Endodermal cell (in vitro differentiated cells): ENCODE measurements at regions not wholly inside any gene's neighbourhood (a gene's known extent, or its start where the extent isn't known, plus 50 kb on each side); places are given as distances from the start of the nearest gene placed in this dataset.

Experiments
- DNase-seq: peaks from one replicate; pipeline ENCODE4 v3.0.0-alpha.2; 2017
- H3K27ac ChIP-seq: 2 replicates; pipeline ENCODE4 v1.5.1; 2013; ENCODE audit warnings: mild to moderate bottlenecking, low read depth, low read length, moderate library complexity
- H3K27me3 ChIP-seq: 2 replicates; pipeline ENCODE4 v1.6.1; 2013; ENCODE audit warnings: mild to moderate bottlenecking, low read length, moderate library complexity; ENCODE audit not compliant: insufficient read depth, control insufficient read depth, poor library complexity, severe bottlenecking
- H3K36me3 ChIP-seq: 2 replicates; pipeline ENCODE4 v1.7.0; 2013; ENCODE audit warnings: mild to moderate bottlenecking, low read length, moderate library complexity; ENCODE audit not compliant: control insufficient read depth, insufficient read depth
- H3K4me1 ChIP-seq: one replicate; pipeline ENCODE4 v1.7.0; 2013; ENCODE audit warnings: low read length; ENCODE audit not compliant: control insufficient read depth, insufficient read depth
- H3K4me3 ChIP-seq: 2 replicates; pipeline ENCODE4 v1.5.1; 2013; ENCODE audit warnings: mild to moderate bottlenecking, low read length, moderate library complexity
- H3K9ac ChIP-seq: 2 replicates; pipeline ENCODE4 v1.6.1; 2013; ENCODE audit warnings: mild to moderate bottlenecking, low read length, moderate library complexity; ENCODE audit not compliant: poor library complexity, severe bottlenecking; ENCODE audit errors: extremely low read depth
- H3K9me3 ChIP-seq: 2 replicates; pipeline ENCODE4 v1.6.1; 2013; ENCODE audit warnings: mild to moderate bottlenecking, low read length, moderate library complexity; ENCODE audit not compliant: control insufficient read depth
- H3K27ac Mint-ChIP-seq: 2 replicates; pipeline ENCODE4 v1.8.0; 2020; ENCODE audit warnings: mixed read lengths
- H3K27me3 Mint-ChIP-seq: 2 replicates; pipeline ENCODE4 v1.8.0; 2021; ENCODE audit warnings: mild to moderate bottlenecking, mixed read lengths; ENCODE audit not compliant: insufficient read depth
- H3K36me3 Mint-ChIP-seq: 2 replicates; pipeline ENCODE4 v1.8.0; 2020; ENCODE audit warnings: low read depth, mixed read lengths
- H3K4me1 Mint-ChIP-seq: 2 replicates; pipeline ENCODE4 v1.8.0; 2020; ENCODE audit warnings: mixed read lengths
- H3K4me3 Mint-ChIP-seq: 2 replicates; pipeline ENCODE4 v1.8.0; 2020; ENCODE audit warnings: mild to moderate bottlenecking, moderate library complexity, mixed read lengths
- H3K9me3 Mint-ChIP-seq: 2 replicates; pipeline ENCODE4 v1.8.0; 2020; ENCODE audit warnings: mild to moderate bottlenecking, mixed read lengths
- CTCF ChIP-seq: fragments of 200-600 bp; sonication (generic); conservative IDR thresholded peaks from 2 replicates; pipeline ENCODE4 v1.5.0; 2021; ENCODE audit warnings: antibody characterized with exemption, mild to moderate bottlenecking
- WGBS, 2 experiments: methylation state at CpG; one replicate each; pipeline versions ENCODE4 v1.1.5 to v1.1.7; 2013; ENCODE audit warnings: missing lambda C conversion rate in 2 of 2, mixed read lengths in 1 of 2; ENCODE audit not compliant: insufficient coverage in 1 of 2, insufficient read length in 1 of 2; 5-methylcytosine and 5-hydroxymethylcytosine counted together

GRCh38 chr9:129489838-129490582, 130.9 kb downstream of the C9orf50 start:
- Histone ChIP-seq H3K4me3 (no peak overlapping the region), H3K9me3 (no peaks in the 10 kb centered on the region), H3K9ac (no peak overlapping the region), H3K36me3 (no peaks in the 10 kb centered on the region), H3K27ac (peak overlapping the region; percentile 97), H3K27me3 (no peaks in the 10 kb centered on the region), H3K4me1 (peaks cover 10% of the 10 kb centered on the region)
- no peak for TF ChIP-seq CTCF
- Mint-ChIP-seq H3K9me3 (no peaks in the 10 kb centered on the region), H3K4me1 (peaks cover 46% of the 10 kb centered on the region), H3K4me3 (peak overlapping the region; percentile 2), H3K27ac (no peak overlapping the region), H3K27me3 (peaks cover 21% of the 10 kb centered on the region), H3K36me3 (no peaks in the 10 kb centered on the region)
- WGBS, 2 experiments = 86 to 88% methylated on average over 7 to 15 of the region's 15 CpGs
- DNase-seq = no peak

DNA sequence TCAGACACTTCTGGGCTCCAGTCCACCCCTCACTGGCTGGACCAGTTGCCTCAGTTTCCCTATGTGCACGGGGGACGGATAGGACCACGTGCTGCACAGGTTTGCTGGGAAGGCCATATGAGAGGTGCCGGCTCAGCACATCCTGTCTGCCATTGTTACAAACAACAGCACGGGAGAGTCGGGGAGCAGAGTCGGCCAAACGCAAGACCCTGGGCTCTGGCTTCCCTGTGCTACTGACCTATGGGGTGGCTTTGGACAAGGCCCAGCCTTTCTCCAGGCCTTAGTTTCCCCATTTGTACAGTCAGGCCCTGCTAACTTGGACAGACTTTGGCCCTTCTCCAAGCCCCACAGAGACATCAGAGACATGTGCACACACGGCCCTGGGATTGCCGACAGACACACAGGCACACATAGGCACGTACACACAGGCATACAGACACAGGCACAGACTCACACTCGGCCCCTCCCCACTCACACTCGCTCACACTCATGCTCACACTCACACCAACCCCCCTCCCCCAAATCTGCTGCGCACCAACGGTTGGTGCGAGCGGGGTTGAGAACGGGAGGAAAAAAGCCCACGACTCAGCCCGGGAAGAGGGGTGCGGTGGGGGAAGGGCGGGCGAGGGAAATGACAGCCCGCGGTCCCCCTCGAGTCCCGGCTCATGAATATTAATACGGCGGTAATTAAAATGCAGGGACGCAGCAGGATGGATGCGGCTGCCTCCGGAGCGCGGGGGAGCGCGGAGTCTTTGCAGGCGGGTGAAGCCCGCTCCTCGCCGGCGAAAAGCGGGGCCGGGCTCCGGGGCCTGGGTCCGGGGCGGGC, 133.0 kb downstream of the C9orf50 start:
- Histone ChIP-seq H3K27ac (peak overlapping the region; percentile 97), H3K9me3 (no peaks in the 10 kb centered on the region), H3K4me1 (peaks cover 10% of the 10 kb centered on the region), H3K4me3 (peak overlapping the region; percentile 56), H3K36me3 (no peaks in the 10 kb centered on the region), H3K9ac (peak overlapping the region; percentile 33), H3K27me3 (no peaks in the 10 kb centered on the region)
- 28 to 44% methylated on average over 17 to 46 of the region's 46 CpGs for WGBS, 2 experiments
- Mint-ChIP-seq H3K27ac (peak overlapping the region; percentile 89), H3K4me1 (peaks cover 40% of the 10 kb centered on the region), H3K27me3 (peaks cover 24% of the 10 kb centered on the region), H3K36me3 (no peaks in the 10 kb centered on the region), H3K4me3 (peak overlapping the region; percentile 61), H3K9me3 (no peaks in the 10 kb centered on the region)
- DNase-seq = peak; percentile 79
- TF ChIP-seq CTCF = no peak

DNA sequence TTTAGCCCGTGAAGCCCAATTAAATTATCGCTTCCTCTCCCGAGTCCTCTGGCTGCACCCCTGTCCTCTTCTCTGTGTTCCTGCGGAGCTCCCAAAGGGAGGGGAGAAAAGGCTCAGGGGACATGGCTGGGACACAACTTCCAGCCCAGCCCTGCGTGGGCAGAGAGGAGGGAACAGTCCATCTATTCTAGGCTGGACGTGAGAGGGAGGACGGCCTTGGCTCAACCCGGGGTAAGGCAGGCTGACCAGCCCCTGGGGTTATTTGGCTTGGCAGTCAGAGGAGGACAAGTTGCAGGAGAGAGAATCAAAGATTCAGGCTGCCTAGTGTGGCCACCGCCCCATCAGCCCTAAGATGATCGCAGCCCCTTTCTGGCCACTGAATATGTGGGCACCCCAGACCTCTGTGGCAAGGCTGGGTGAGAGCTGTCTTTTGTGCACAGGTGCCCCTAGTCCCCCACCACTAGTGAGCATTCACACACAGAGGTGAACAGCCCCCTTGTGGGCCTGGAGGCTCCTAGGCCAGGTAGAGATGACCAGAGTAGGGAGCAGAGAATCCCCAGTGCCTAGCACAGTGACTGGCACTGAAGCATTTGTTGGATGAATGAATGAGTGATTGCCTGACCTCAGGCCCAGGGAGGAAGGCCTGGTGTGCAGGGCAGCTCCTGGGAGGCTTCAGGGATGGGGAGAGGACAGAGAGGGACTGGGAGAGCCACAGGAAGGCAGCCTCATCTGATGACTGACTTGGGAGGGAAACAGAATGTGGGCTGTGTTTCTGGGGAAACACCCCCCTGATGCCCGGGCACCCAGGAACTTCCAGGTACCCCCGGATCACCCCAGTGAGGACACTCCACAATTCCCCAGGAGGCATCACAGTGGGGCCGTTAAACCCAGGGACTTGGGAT, 133.9 kb downstream of the C9orf50 start:
- TF ChIP-seq CTCF = no peak
- no peaks in the 10 kb centered on the region for H3K27me3 ChIP-seq
- no peak overlapping the region for H3K9ac ChIP-seq
- peaks cover 10% of the 10 kb centered on the region for H3K4me1 ChIP-seq
- no peaks in the 10 kb centered on the region for H3K9me3 ChIP-seq
- Mint-ChIP-seq H3K27me3 (peaks cover 24% of the 10 kb centered on the region), H3K4me1 (peaks cover 40% of the 10 kb centered on the region), H3K4me3 (peak overlapping the region; percentile 17), H3K27ac (peak overlapping the region; percentile 84), H3K36me3 (no peaks in the 10 kb centered on the region), H3K9me3 (no peaks in the 10 kb centered on the region)
- H3K36me3 ChIP-seq = no peaks in the 10 kb centered on the region
- no peak overlapping the region for H3K4me3 ChIP-seq
- WGBS, 2 experiments = 76 to 86% methylated on average over 6 to 13 of the region's 13 CpGs
- H3K27ac ChIP-seq = peak overlapping the region; percentile 97
- peak; percentile 67 for DNase-seq
